Stimulated activated CD8-positive, alpha-beta memory T cell treated with anti-CD3 and anti-CD28 coated beads, Interleukin-12 subunit alpha, Interleukin-12 subunit beta, amount 100 ng/mL, for 4 hours (primary cell): ENCODE measurements at regions not wholly inside any gene's neighbourhood (a gene's known extent, or its start where the extent isn't known, plus 50 kb on each side); places are given as distances from the start of the nearest gene placed in this dataset.
"Not testable (repeated sequence)": the region's sequence is repeated elsewhere in the genome, so short reads cannot be mapped to it uniquely, and the experiment has no call there.

Experiments
- DNase-seq: peaks from one replicate; pipeline ENCODE4 v3.0.0-alpha.2; 2020; ENCODE audit warnings: low read depth

DNA sequence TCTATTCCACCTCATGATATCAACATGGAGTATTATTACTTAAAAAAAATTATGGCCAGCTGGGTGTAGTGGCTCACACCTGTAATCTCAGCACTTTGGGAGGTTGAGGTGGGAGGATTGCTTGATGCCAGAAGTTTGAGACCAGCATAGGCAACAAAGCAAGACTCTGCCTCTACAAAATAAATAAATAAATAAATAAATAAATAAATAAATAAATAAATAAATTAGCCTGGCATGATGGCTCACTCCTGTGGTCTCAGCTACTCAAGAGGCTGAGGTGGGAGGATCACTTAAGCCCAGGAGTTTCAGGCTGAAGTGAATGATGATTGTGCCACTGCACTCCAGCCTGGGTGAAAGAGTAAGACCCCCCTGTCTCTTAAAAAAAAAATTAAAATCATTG is 350.8 kb downstream of the VRK1 start:
- not testable (repeated sequence) for DNase-seq

DNA sequence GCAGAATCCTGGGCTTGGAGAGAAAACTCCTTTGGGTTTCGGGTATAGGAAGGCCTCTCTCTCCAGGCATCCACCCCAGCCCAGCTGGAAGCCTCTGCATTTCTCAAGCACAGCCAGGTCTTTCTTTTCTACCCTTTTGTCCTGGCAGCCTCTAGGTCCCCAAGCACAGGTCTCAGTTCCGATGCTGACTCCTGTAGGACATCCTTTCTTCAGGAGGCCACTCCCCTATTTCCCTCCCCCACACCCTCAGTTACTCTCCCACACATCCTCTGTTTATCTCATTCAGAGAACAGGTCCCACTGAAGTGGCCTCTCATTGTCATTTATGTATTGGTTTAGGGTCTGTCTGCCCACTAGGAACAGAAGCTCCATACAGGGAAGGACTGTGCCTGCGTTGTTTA is 352.6 kb downstream of the VRK1 start:
- DNase-seq = no peak

DNA sequence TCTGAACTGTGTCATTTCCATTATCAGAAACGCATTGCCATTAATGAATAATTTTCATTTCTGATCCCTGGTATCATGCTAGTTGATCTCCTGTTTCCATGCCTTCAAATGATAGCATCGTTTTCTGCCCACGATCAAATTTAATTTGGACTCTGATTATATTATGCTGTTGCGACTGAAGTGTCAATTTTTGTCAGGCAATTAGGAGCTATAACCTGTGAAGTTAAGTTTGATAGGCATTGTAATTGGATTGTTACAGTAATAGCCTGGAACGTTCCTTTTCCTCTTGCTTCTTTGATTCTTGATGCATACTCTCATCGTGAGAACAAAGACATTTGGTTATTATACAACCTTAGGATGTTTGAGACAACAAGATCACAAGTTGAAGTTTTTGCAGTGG is 356.3 kb downstream of the VRK1 start:
- DNase-seq = no peak

DNA sequence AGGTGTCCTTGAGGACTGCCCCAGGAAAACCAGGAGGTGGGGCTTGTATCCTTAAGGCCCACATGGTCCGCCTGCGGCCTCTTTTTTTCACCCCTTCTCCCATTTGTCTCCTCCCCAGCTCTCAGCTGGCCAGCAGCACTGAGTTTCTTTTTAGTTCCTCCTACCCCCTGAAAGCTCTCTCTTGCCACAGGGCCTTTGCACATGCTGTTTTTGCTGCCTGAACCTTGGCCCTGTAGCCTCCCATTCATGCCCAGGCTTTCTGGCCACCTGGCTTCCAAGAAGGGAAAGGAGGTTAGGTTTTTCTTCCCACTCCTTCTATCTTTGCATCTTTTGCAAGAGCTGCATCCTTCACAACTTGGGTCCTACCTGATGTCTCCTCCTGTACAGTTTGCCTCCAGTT is 358.1 kb downstream of the VRK1 start:
- no peak for DNase-seq

DNA sequence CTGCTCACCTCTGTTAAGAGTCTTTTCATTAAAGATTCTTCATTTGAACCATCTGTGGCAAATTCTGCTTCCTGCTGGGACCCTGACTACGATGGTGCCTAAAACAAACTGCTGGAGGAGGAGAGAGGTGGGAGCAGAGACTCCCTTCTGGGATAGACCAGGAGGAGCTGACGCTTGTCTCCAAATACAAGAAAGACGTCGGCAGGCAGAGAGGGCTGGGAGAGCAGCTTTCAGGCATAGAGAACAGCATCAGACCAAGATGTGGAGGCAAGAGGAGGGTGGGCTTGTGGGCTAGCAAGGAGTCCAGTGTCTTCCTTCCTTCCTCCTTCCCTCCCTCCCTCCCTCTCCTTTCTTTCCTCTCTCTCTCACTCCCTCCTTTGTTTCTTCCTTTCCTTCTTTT is 358.6 kb downstream of the VRK1 start:
- DNase-seq = no peak

DNA sequence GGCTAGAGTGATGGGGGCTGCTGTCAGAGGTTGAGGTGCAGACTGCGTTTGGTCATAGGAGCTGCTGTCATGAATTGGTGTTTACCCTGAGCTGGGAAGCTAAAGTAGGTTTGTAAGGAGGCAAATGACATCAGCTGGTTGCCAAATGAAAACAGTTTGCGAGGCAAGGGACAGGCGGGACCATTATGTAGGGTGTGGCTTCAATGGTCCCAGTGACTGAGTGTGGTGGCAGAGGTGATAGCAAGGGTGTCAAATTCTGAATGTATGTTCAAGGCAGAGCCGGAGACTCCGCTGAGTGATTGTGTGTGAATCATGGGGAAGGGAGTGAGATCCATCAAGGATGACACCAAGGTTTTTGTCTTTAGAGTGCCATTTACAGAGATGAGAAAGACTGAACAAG is 359.5 kb downstream of the VRK1 start:
- DNase-seq = no peak

DNA sequence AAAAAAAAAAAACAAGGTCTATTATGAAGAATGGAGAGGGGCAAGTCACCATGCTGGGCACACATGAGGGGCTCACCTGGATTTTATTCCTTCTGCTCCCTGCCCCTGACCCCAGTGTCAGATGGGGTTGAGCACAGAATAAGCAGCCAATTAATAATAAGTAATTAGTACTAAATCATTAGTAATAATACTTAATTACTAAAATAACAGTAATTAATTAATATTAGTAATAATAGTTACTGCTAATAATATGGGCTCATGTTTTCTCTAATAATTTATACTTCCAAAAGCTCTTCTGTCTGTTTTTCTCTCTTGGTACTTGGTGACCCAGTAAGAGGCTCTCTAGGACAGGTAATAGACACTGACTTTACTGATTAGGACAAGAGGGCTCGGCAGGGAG is 360.9 kb downstream of the VRK1 start:
- DNase-seq = no peak

DNA sequence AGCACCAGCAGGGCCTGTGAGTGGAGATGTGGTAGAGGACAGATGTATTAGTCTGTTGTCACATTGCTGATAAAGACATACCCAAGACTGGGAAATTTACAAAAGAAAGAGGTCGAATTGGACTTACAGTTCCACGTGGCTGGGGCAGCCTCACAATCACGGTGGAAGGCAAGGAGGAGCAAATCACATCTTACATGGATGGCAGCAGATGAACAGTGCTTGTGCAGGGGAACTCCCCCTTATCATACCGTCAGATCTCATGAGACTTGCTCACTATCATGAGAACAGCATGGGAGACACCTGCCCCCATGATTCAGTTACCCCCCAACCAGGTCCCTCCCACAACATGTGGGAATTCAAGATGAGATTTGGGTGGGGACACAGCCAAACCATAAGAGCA is 361.9 kb downstream of the VRK1 start:
- no peak for DNase-seq

DNA sequence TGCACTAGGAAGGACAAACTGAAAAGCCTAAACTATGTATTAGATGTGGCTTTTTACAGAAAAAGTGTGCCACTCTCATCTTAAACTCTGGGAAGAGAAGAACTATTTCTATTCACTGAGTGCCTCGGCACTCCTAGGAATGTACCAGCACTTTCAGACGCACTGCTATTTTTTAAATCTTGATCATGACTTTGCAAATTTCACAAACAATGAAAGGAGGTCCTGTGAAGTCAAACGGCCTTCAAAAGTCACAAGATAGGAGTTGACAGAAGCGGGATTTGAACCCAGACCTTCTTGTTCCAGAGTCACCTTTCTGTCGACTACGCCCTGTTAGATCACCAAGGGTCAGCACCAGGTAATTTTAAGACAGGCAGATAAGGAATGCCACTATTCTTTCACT is 365.4 kb downstream of the VRK1 start:
- no peak for DNase-seq

DNA sequence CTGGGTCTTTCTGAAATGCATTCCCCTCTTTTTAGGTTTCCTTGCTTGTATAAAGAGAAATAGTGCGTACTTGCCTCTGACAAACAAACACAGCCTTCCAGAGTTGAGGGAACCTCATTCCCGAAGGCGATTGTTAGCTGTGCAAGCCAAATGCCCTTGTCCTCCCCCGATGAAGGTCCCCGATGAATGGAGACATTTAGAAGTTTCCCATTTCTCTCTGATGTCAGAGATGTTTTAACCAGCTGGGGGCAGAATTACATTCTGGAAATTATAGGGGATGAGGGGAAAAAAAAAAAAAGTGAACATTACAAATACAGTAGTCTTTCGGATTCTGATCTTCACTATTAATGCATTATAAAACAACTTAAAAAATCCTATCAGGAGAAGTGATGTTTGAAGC is 366.8 kb downstream of the VRK1 start:
- DNase-seq = no peak

DNA sequence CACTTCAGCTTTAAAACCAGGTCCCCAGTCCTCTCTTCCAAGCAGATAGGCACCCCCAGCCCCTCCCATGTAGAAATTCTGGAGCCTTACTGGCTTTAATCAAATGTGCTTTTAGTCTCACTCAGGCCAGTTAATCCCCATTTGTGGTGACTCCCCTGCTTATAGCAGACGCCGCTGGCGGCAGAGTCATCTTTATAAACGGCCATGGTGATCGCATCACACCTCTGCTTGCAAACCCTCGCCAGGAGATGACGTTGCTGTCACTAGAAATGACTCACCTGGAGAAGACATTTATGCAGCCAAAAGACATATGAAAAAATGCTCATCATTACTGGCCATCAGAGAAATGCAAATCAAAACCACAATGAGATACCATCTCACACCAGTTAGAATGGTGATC is 369.3 kb downstream of the VRK1 start:
- no peak for DNase-seq

DNA sequence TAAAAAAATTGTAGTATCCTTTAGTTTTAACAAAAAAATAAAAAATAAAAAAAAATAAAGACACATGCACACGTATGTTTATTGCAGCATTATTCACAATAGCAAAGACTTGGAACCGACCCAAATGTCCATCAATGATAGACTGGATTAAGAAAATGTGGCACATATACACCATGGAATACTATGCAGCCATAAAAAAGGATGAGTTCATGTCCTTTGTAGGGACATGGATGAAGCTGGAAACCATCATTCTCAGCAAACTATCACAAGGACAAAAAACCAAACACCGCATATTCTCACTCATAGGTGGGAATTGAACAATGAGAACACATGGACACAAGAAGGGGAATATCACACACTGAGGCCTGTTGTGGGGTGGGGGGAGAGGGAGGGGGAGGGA is 370.4 kb downstream of the VRK1 start:
- not testable (repeated sequence) for DNase-seq

DNA sequence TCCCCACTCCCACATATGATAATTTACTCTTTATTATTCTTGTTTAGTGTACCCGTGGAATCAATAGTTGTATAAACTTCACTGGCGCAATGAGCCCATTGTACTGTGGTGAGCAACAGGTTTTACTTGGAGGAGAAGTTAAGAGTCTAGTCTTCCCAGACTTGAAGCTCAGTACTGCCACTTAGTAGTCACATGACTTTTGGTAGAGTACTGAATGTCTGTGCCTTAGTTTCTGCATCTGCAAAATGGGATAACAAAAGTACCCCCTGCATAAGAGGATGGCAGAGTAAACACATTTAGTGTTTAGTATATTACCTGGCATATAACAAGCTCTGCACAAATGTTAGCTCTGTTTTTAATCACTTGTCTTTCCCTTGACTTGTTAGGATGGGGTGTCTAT is 375.5 kb downstream of the VRK1 start:
- DNase-seq = no peak

DNA sequence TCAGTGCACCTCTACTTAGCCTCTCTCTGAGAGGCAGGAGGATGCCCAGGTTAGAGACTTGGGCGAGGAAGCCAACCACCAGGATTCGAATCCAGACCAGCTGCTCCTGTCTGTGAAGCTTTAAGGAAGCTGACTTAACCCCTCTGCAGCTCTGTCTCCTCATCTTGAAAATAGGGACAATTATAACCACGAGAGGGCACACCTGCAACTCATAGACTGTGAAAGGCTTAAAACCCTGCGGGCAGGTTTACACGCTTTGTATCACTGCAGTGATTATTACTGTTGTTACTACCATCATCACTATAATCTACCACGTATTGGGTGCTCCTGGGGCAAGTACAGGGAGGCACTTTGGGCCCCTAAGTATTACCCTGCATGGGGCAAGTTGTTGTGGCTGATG is 379.8 kb downstream of the VRK1 start:
- no peak for DNase-seq

DNA sequence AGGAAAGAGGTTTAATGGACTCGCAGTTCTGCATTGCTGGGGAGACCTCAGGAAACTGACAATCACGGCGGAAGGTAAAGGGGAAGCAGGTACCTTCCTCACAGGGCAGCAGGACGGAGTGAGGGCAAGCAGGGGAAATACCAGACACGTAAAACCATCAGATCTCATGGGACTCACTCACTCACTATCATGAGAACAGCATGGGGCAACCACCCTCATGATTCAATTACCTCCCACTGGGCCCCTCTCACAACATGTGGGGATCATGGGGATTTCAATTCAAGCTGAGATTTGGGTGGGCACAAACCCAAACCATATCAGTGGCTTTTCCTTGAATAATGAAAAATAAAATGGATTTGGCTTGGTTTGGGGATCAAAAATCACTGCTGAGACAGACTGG is 380.5 kb downstream of the VRK1 start:
- no peak for DNase-seq

DNA sequence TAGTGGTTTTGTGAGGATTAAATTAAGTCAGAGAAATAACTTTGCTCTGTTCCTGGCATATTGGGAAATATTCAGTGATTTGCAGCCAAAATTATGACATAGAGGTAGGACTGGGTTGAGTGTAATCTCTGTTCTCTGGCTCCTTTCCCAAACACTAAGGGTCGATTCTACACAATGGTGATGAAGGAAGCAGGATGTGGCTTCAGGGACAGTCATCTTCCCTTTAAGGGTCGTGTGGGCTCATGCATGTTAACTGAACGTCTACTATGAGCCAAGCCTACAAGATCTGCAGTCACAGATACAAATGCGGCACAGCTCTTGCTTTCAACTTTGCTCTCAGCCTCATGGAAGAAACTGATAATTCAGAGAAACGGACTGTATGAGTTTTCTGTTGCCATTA is 381.6 kb downstream of the VRK1 start:
- no peak for DNase-seq

DNA sequence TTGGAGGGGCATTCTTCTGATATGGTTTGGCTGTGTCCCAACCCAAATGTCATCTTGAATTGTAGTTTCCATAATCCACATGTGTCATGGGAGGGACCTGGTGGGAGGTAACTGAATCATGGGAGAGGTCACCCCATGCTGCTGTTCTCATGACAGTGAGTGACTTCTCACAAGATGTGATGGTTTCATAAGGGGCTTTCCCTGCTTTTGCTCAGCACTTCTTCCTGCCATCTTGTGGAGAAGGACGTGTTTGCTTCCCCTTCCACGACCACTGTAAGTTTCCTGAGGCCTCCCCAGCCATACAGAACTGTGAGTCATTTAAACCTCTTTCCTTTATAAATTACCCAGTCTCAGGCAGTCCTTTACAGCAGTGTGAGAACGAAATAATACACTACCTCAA is 382.4 kb downstream of the VRK1 start:
- no peak for DNase-seq

DNA sequence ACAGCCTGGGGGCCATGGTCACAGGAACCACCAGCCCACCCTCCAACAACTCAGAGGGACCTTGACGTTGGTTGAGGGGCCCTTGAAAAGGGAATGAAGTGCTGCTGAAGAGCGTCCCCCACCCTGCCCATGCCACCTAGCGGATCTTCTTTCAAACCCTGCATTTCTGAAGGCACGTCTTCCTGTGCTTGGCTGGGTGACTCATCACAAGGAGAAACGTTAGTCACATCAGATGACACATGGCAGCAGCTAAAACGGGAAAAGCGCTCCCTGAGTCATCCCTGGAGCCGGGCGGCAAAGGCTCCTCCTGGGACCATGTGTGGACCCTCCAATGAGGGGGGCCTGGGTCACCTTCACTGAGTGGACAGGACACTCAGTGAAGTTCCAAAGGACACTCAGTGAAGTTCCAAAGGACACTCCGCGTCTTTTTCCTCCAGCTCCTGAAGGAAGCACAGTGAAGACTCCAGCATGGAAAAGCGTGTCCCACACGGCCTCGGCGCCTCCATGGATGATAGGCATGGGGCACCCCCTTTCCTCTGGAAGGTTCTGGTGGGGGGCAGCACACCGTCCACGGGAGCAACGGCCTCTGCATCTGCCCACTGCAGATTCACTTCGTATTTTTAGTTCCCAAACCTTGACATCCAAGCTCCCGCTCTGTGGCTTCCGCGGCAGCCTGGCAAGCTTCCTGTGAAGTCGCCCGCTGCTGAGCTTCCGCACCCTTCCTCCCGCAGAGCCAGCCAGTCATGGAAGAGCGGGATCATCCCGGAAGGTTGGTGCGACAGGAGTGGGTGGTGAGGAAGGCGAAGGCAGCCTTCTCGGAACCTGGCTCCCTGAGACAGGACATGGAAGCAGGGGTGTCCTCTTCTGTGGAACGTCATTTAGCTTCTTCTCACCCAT is 383.4 kb downstream of the VRK1 start:
- DNase-seq = no peak

DNA sequence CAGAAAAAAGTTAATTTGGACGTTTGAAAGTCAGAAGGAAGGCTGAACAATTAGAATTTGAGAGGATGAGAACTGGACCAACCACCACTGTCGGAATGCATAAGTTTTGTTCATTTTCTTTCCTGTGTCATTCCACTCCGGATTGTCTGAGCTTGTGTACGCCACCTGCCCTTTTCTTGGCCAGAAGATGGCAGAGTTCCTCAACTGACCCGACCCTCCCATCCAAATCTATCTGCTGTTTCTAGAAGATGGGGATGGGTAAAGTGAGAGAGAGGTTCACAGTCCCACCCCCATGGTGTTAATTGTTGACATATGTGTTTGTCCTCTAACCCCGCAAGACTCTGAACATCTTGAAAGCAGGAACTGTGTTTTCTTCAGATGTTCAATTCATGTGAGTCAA is 388.0 kb downstream of the VRK1 start:
- no peak for DNase-seq

DNA sequence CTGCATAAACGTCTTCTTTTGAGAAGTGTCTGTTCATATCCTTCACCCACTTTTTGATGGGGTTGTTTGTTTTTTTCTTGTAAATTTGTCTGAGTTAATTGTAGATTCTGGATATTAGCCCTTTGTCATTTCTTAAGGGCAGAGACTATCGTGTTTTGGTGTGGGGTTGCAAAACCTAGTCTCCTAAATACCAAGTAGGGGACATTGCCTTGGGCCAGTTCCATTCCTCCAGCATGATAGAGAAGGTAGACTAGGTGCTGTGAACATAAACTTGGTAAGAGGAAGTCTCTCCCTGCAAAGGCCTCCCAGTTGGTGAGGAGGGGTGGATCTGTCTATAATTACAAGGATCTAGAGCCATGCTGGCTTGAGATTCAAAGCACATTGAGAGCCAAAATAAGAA is 390.7 kb downstream of the VRK1 start:
- no peak for DNase-seq

DNA sequence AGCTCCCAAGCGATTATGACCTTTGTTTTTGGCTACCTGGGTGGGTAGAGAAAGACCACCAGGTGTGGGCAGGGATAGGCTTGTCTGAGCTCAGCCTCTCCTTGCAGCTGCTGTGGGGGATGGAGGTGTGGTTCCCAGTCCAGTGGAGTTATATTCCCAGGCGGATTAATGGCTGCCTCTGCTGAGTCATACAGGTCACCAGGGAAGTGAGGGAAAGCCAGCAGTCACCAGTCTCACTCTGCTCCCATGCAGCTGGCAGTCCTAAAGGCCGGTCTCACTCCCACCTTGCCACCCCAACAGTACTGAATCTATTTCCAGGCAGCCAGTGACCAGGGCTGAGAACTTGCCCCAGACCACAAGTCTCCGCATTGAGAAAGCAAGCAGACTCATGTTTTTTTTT is 399.2 kb downstream of the VRK1 start:
- DNase-seq = no peak

DNA sequence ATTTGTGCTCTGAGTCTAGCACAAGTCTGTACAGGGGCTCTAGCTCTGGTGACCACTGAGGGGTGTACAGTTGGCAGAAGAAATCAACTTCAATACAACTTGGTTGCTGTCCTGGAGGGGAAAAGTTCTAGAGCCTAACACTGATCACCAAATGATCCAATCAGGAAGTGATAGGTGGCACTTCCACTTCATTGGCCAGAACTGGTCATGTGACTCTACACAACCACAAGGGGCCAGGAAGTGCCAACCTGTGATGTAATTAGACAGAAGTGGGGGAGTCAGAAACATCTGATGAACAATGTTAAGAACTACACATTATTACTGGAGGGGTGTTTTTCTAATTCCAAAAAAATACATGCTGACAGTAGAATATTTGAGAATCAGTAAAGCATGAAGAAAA is 401.6 kb downstream of the VRK1 start:
- no peak for DNase-seq

DNA sequence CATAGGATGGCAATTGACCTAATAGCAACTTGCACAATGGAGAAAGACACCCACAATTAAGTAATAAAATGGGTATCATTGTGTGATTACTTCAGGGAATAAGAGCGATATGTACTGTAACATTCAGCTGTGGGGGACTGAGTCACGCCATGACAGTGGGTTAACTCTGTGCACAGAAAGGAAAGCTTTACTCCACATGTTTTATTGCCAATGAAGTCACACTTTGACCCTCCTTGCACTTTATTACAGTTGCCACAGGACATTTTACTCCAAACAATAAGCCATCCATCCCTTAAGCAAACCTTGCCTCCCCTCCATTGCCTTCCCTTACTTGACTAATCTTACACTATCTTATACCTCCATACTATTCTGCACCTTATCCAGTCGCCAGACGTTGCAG is 403.1 kb downstream of the VRK1 start:
- DNase-seq = no peak

DNA sequence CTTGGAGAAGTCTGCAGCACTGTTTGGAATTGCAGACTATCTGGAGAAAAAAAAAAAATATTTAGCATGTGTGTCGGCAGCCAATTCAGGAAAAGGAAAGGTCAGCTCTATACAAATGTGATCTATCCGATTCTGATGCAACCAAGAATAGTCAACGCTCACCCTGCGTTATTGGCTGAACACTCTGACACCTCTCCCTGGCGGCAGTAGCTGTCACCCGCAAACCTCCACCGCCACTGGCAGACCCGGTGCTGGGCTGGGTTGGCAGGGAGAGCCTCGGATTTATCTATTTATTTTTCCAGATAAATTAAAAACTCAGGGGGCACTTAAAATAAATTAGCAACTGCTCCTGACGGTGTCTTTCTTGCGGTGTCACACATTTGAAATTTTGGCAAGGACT is 409.7 kb downstream of the VRK1 start:
- no peak for DNase-seq
